SK-N-SH (cell line): ENCODE measurements at regions not wholly inside any gene's neighbourhood (a gene's known extent, or its start where the extent isn't known, plus 50 kb on each side); places are given as distances from the start of the nearest gene placed in this dataset.

Source experiments
- CTCF ChIA-PET: fragments of 300-600, 350-600 bp; formaldehyde crosslinking; extraction: SDS; loops from one replicate; lab custom pipeline; 2021; lab: Yijun Ruan, JAX
- POLR2A ChIA-PET: fragments of 350-600 bp; sonication (Branson Sonifier 250); formaldehyde crosslinking; extraction: SDS; loops from one replicate; lab custom pipeline; 2020; ENCODE audit warnings: antibody characterized with exemption, inconsistent platforms; lab: Yijun Ruan, JAX
- DNase-seq: peaks from one replicate; pipeline ENCODE4 v3.0.0; 2012
- H2AFZ ChIP-seq: fragments of 200-600 bp; sonication (generic); 2 replicates; pipeline ENCODE4 v1.8.1; 2016; ENCODE audit warnings: antibody characterized with exemption, mild to moderate bottlenecking, low read depth
- H3F3A ChIP-seq: fragments of 200-600 bp; sonication (generic); replicated peaks from 2 replicates; pipeline ENCODE3; 2016; ENCODE audit warnings: antibody characterized with exemption, mild to moderate bottlenecking; ENCODE audit not compliant: insufficient read depth
- H3K27ac ChIP-seq, 2 experiments: fragments of 200-500 bp in 1 of 2; fragments of 200-600 bp in 1 of 2; sonication (Bioruptor generic) in 1 of 2; sonication (generic), shearing (Covaris generic) in 1 of 2; 2 replicates each; pipeline versions ENCODE4 v1.5.1 to v1.6.1; 2014 to 2016; ENCODE audit warnings: low read depth in 2 of 2, inconsistent platforms in 1 of 2, low read length in 1 of 2, mild to moderate bottlenecking in 1 of 2, mixed read lengths in 1 of 2
- H3K27me3 ChIP-seq: fragments of 200-600 bp; sonication (generic), shearing (Covaris generic); 2 replicates; pipeline ENCODE4 v1.6.1; 2016; ENCODE audit warnings: mixed run types; ENCODE audit not compliant: insufficient read depth
- H3K36me3 ChIP-seq, 2 experiments: fragments of 200-500 bp in 1 of 2; fragments of 200-600 bp in 1 of 2; sonication (Bioruptor generic) in 1 of 2; sonication (generic) in 1 of 2; replicated peaks in 1 of 2; 2 replicates each; pipeline versions ENCODE3 to v1.5.1; 2014 to 2016; ENCODE audit warnings: low read length in 1 of 2, mild to moderate bottlenecking in 1 of 2; ENCODE audit not compliant: insufficient read depth in 2 of 2, control insufficient read depth in 1 of 2
- H3K4me1 ChIP-seq, 2 experiments: fragments of 200-500 bp in 1 of 2; fragments of 200-600 bp in 1 of 2; sonication (Bioruptor generic) in 1 of 2; sonication (generic), shearing (Covaris generic) in 1 of 2; 2 replicates each; pipeline versions ENCODE4 v1.5.1 to v1.6.1; 2014 to 2016; ENCODE audit warnings: low read depth in 1 of 2, low read length in 1 of 2, mixed run types in 1 of 2; ENCODE audit not compliant: insufficient read depth in 2 of 2, control insufficient read depth in 1 of 2
- H3K4me2 ChIP-seq: fragments of 200-600 bp; sonication (generic), shearing (Covaris generic); 2 replicates; pipeline ENCODE4 v1.6.1; 2017; ENCODE audit warnings: mixed run types
- H3K4me3 ChIP-seq, 2 experiments: fragments of 200-500 bp in 1 of 2; fragments of 200-600 bp in 1 of 2; sonication (Bioruptor generic) in 1 of 2; sonication (generic), shearing (Covaris generic) in 1 of 2; 2 replicates each; pipeline versions ENCODE4 v1.5.1 to v1.8.1; 2014 to 2016; ENCODE audit warnings: low read depth in 2 of 2, inconsistent platforms in 1 of 2, low read length in 1 of 2, mild to moderate bottlenecking in 1 of 2, mixed read lengths in 1 of 2, moderate library complexity in 1 of 2
- H3K79me2 ChIP-seq: fragments of 200-600 bp; sonication (generic); 2 replicates; pipeline ENCODE4 v1.8.1; 2017; ENCODE audit warnings: mild to moderate bottlenecking; ENCODE audit not compliant: insufficient read depth
- H3K9ac ChIP-seq: fragments of 200-600 bp; sonication (generic); 2 replicates; pipeline ENCODE4 v1.6.1; 2017; ENCODE audit warnings: mixed run types
- H3K9me2 ChIP-seq: fragments of 200-600 bp; sonication (generic); 2 replicates; pipeline ENCODE4 v1.6.1; 2017; ENCODE audit warnings: mixed run types
- H3K9me3 ChIP-seq: fragments of 200-600 bp; sonication (generic); 2 replicates; pipeline ENCODE4 v1.6.1; 2017; ENCODE audit warnings: mixed run types, mild to moderate bottlenecking, moderate library complexity
- H4K20me1 ChIP-seq: fragments of 200-600 bp; sonication (generic); 2 replicates; pipeline ENCODE4 v1.6.1; 2017; ENCODE audit warnings: mild to moderate bottlenecking, mixed run types; ENCODE audit not compliant: insufficient read depth
- CHD2 ChIP-seq: fragments of 150-350 bp; IDR thresholded peaks from 2 replicates; pipeline ENCODE4 v1.6.1; 2018; ENCODE audit warnings: low read length; ENCODE audit not compliant: partially characterized antibody
- EZH2phosphoT487 ChIP-seq: fragments of 200-600 bp; sonication (generic); IDR thresholded peaks from 2 replicates; pipeline ENCODE4 v1.6.1; 2017; ENCODE audit warnings: low read depth, mixed run types, mild to moderate bottlenecking, antibody characterized with exemption, moderate library complexity, borderline replicate concordance
- FOSL2 ChIP-seq: IDR thresholded peaks from 2 replicates; pipeline ENCODE4 v1.4.0; 2012; ENCODE audit warnings: low read depth, mild to moderate bottlenecking, moderate library complexity, borderline replicate concordance
- FOXM1 ChIP-seq: IDR thresholded peaks from 2 replicates; pipeline ENCODE4 v1.4.0; 2012; ENCODE audit warnings: low read depth, mild to moderate bottlenecking
- GABPA ChIP-seq: IDR thresholded peaks from 2 replicates; pipeline ENCODE4 v1.4.0; 2012; ENCODE audit warnings: low read depth, mild to moderate bottlenecking
- IRF3 ChIP-seq: fragments of 150-350 bp; IDR thresholded peaks from 2 replicates; pipeline ENCODE4 v1.6.1; 2016; ENCODE audit warnings: mild to moderate bottlenecking, low read depth, low read length
- MAX ChIP-seq: IDR thresholded peaks from 2 replicates; pipeline ENCODE4 v1.4.0; 2012; ENCODE audit warnings: low read depth
- NRF1 ChIP-seq: IDR thresholded peaks from 2 replicates; pipeline ENCODE4 v1.6.1; 2012; ENCODE audit warnings: low read depth, mild to moderate bottlenecking, low read length
- RAD21 ChIP-seq: IDR thresholded peaks from 2 replicates; pipeline ENCODE4 v1.6.1; 2012; ENCODE audit warnings: mild to moderate bottlenecking, low read length
- RFX5 ChIP-seq: IDR thresholded peaks from 2 replicates; pipeline ENCODE4 v1.6.1; 2012; ENCODE audit warnings: mild to moderate bottlenecking, improper control_type of control experiment, low read length
- RXRA ChIP-seq: IDR thresholded peaks from 2 replicates; pipeline ENCODE4 v1.4.0; 2012; ENCODE audit warnings: low read depth, mild to moderate bottlenecking, borderline replicate concordance
- SIN3A ChIP-seq: IDR thresholded peaks from 2 replicates; pipeline ENCODE4 v1.6.1; 2012; ENCODE audit warnings: low read depth, mild to moderate bottlenecking, low read length, moderate library complexity, borderline replicate concordance
- SMC3 ChIP-seq: IDR thresholded peaks from 2 replicates; pipeline ENCODE4 v1.6.1; 2012; ENCODE audit warnings: low read depth, low read length, improper control_type of control experiment
- TAF1 ChIP-seq: IDR thresholded peaks from 2 replicates; pipeline ENCODE4 v1.6.1; 2012; ENCODE audit warnings: low read depth, mild to moderate bottlenecking, low read length, moderate library complexity, borderline replicate concordance
- TCF12 ChIP-seq: IDR thresholded peaks from 2 replicates; pipeline ENCODE4 v1.4.0; 2012
- YY1 ChIP-seq: IDR thresholded peaks from 2 replicates; pipeline ENCODE4 v1.4.0; 2012; ENCODE audit warnings: low read depth, mild to moderate bottlenecking
- WGBS: methylation state at CpG from one replicate; pipeline ENCODE4 v1.1.6; 2017; ENCODE audit warnings: low lambda C conversion rate; 5-methylcytosine and 5-hydroxymethylcytosine counted together
- TF ChIP-seq, protein P1 (sequence below): IDR thresholded peaks from 2 replicates; pipeline ENCODE4 v1.4.0; 2012; ENCODE audit warnings: low read depth, borderline replicate concordance
- TF ChIP-seq, protein P2 (sequence below): fragments of 200-600 bp; sonication (generic); IDR thresholded peaks from 2 replicates; pipeline ENCODE4 v1.6.1; 2017; ENCODE audit warnings: antibody characterized with exemption, mild to moderate bottlenecking, moderate library complexity
- TF ChIP-seq, protein P3 (sequence below): IDR thresholded peaks from 2 replicates; pipeline ENCODE4; 2012
- TF ChIP-seq, protein P4 (sequence below): fragments of 150-350 bp; IDR thresholded peaks from 2 replicates; pipeline ENCODE4 v1.6.1; 2017; ENCODE audit warnings: antibody characterized with exemption, low read length, low read depth, borderline replicate concordance

DNA sequence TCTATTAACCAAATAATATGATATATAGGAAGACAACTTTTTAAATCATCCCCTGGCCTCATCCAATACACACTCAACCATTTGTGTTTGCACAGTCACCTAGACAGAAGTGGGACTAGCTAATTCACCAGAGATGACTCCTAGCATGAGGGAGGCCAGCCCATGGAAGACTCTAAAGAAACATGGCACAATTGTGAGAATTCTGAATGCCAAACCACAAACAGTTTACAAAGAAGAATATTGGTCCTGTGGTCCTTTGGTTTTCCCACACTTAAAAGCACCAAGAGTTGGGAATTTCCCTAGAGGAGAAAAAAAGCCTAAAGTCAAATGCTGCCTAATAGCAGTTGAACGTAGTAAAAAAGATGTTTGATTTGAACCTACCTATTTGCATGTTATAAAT lies 609.9 kb downstream of the ACTL7B start:
- no peaks in the 10 kb centered on the region for H3K4me1 ChIP-seq
- ChIA-PET CTCF (no interaction called here), POLR2A (no interaction called here)
- no peaks in the 10 kb centered on the region for H3F3A ChIP-seq
- WGBS: 25% methylated on average over 1 of the region's 1 CpG
- TF ChIP-seq SIN3A (no peak), TAF1 (no peak), FOXM1 (no peak), IRF3 (no peak), GABPA (no peak), YY1 (no peak), EZH2phosphoT487 (no peak), NRF1 (no peak), CHD2 (no peak), RXRA (no peak), RAD21 (no peak), FOSL2 (no peak), RFX5 (no peak), SMC3 (no peak), MAX (no peak), TCF12 (no peak)
- TF ChIP-seq, protein P1, sequence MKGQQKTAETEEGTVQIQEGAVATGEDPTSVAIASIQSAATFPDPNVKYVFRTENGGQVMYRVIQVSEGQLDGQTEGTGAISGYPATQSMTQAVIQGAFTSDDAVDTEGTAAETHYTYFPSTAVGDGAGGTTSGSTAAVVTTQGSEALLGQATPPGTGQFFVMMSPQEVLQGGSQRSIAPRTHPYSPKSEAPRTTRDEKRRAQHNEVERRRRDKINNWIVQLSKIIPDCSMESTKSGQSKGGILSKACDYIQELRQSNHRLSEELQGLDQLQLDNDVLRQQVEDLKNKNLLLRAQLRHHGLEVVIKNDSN: no peak
- TF ChIP-seq, protein P2, sequence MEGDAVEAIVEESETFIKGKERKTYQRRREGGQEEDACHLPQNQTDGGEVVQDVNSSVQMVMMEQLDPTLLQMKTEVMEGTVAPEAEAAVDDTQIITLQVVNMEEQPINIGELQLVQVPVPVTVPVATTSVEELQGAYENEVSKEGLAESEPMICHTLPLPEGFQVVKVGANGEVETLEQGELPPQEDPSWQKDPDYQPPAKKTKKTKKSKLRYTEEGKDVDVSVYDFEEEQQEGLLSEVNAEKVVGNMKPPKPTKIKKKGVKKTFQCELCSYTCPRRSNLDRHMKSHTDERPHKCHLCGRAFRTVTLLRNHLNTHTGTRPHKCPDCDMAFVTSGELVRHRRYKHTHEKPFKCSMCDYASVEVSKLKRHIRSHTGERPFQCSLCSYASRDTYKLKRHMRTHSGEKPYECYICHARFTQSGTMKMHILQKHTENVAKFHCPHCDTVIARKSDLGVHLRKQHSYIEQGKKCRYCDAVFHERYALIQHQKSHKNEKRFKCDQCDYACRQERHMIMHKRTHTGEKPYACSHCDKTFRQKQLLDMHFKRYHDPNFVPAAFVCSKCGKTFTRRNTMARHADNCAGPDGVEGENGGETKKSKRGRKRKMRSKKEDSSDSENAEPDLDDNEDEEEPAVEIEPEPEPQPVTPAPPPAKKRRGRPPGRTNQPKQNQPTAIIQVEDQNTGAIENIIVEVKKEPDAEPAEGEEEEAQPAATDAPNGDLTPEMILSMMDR: no peak
- TF ChIP-seq, protein P3, sequence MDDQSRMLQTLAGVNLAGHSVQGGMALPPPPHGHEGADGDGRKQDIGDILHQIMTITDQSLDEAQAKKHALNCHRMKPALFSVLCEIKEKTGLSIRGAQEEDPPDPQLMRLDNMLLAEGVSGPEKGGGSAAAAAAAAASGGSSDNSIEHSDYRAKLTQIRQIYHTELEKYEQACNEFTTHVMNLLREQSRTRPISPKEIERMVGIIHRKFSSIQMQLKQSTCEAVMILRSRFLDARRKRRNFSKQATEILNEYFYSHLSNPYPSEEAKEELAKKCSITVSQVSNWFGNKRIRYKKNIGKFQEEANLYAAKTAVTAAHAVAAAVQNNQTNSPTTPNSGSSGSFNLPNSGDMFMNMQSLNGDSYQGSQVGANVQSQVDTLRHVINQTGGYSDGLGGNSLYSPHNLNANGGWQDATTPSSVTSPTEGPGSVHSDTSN: no peak
- TF ChIP-seq, protein P4, sequence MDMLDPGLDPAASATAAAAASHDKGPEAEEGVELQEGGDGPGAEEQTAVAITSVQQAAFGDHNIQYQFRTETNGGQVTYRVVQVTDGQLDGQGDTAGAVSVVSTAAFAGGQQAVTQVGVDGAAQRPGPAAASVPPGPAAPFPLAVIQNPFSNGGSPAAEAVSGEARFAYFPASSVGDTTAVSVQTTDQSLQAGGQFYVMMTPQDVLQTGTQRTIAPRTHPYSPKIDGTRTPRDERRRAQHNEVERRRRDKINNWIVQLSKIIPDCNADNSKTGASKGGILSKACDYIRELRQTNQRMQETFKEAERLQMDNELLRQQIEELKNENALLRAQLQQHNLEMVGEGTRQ: no peak
- H3K79me2 ChIP-seq: no peaks in the 10 kb centered on the region
- no peaks in the 10 kb centered on the region for H4K20me1 ChIP-seq
- H3K4me3 ChIP-seq: no peak overlapping the region
- H3K27ac ChIP-seq: no peak overlapping the region
- no peaks in the 10 kb centered on the region for H3K27me3 ChIP-seq
- H2AFZ ChIP-seq: no peak overlapping the region
- H3K9me3 ChIP-seq: no peaks in the 10 kb centered on the region
- no peak overlapping the region for H3K4me2 ChIP-seq
- no peak overlapping the region for H3K9ac ChIP-seq
- H3K9me2 ChIP-seq: no peaks in the 10 kb centered on the region
- H3K36me3 ChIP-seq: no peaks in the 10 kb centered on the region
- no peak for DNase-seq
